WERI-Rb-1 (cell line): ENCODE measurements at regions not wholly inside any gene's neighbourhood (a gene's known extent, or its start where the extent isn't known, plus 50 kb on each side); places are given as distances from the start of the nearest gene placed in this dataset.

Experiments used
- DNase-seq: peaks from one replicate; pipeline ENCODE4 v3.0.0-alpha.2; 2020
- H3K27ac ChIP-seq: fragments of 250-450 bp; sonication (Bioruptor Pico); 2 replicates; pipeline ENCODE4 v1.5.1; 2020; ENCODE audit warnings: mild to moderate bottlenecking, moderate library complexity
- H3K27me3 ChIP-seq: fragments of 250-450 bp; sonication (Bioruptor Pico); 2 replicates; pipeline ENCODE4 v1.5.1; 2021; ENCODE audit warnings: mild to moderate bottlenecking, low read depth, moderate library complexity; ENCODE audit not compliant: insufficient read depth, severe bottlenecking
- H3K36me3 ChIP-seq: fragments of 250-450 bp; sonication (Bioruptor Pico); 2 replicates; pipeline ENCODE4 v1.5.1; 2020; ENCODE audit warnings: mild to moderate bottlenecking, moderate library complexity
- H3K4me3 ChIP-seq: 2 replicates; pipeline ENCODE4 v1.5.1; 2011; ENCODE audit warnings: low read depth, mild to moderate bottlenecking, control low read depth, low read length
- H3K9me3 ChIP-seq: fragments of 250-450 bp; sonication (Bioruptor Pico); 2 replicates; pipeline ENCODE4 v1.5.1; 2021; ENCODE audit warnings: mild to moderate bottlenecking, moderate library complexity; ENCODE audit not compliant: severe bottlenecking
- CTCF ChIP-seq: IDR thresholded peaks from 2 replicates; pipeline ENCODE4 v1.5.1; 2011; ENCODE audit warnings: low read depth, mild to moderate bottlenecking, control low read depth, inconsistent platforms, low read length

- H3K27me3 ChIP-seq: no peaks in the 10 kb centered on the region
- H3K36me3 ChIP-seq: no peaks in the 10 kb centered on the region
- no peak overlapping the region for H3K4me3 ChIP-seq
- H3K9me3 ChIP-seq: no peaks in the 10 kb centered on the region
- TF ChIP-seq CTCF: no peak
- no peak for DNase-seq
- no peak overlapping the region for H3K27ac ChIP-seq
Measured at GRCh38 chr20:62532921-62533320, 57.1 kb upstream of the GATA5 start.

GRCh38 chr20:62533591-62534495, 58.0 kb upstream of the GATA5 start:
- Histone ChIP-seq H3K27ac (no peak overlapping the region), H3K4me3 (no peak overlapping the region), H3K36me3 (no peaks in the 10 kb centered on the region), H3K27me3 (no peaks in the 10 kb centered on the region), H3K9me3 (no peaks in the 10 kb centered on the region)
- TF ChIP-seq CTCF: no peak
- DNase-seq: no peak

GRCh38 chr20:62534526-62535221, 58.9 kb upstream of the GATA5 start:
- no peaks in the 10 kb centered on the region for H3K9me3 ChIP-seq
- no peak overlapping the region for H3K27ac ChIP-seq
- DNase-seq: no peak
- H3K36me3 ChIP-seq: no peaks in the 10 kb centered on the region
- no peak overlapping the region for H3K4me3 ChIP-seq
- TF ChIP-seq CTCF: no peak
- no peaks in the 10 kb centered on the region for H3K27me3 ChIP-seq

GRCh38 chr20:62535282-62535811, 59.6 kb upstream of the GATA5 start:
- Histone ChIP-seq H3K27me3 (no peaks in the 10 kb centered on the region), H3K36me3 (no peaks in the 10 kb centered on the region), H3K4me3 (no peak overlapping the region), H3K9me3 (no peaks in the 10 kb centered on the region), H3K27ac (no peak overlapping the region)
- DNase-seq: no peak
- TF ChIP-seq CTCF: no peak

- H3K4me3 ChIP-seq: no peak overlapping the region
- no peak for DNase-seq
- no peak overlapping the region for H3K27ac ChIP-seq
- no peaks in the 10 kb centered on the region for H3K27me3 ChIP-seq
- no peak for TF ChIP-seq CTCF
- no peaks in the 10 kb centered on the region for H3K9me3 ChIP-seq
- H3K36me3 ChIP-seq: no peaks in the 10 kb centered on the region
Measured at GRCh38 chr20:62535964-62536363, 60.2 kb upstream of the GATA5 start.
